Stimulated activated CD4-positive, alpha-beta T cell treated with anti-CD3 and anti-CD28 coated beads, Interleukin-15, amount 100 ng/mL, for 24 hours (primary cell): ENCODE measurements at regions not wholly inside any gene's neighbourhood (a gene's known extent, or its start where the extent isn't known, plus 50 kb on each side); places are given as distances from the start of the nearest gene placed in this dataset.

ENCODE experiments used
- DNase-seq: peaks from one replicate; pipeline ENCODE4 v3.0.0-alpha.2; 2020

- no peak for DNase-seq
Observed at GRCh38 chr2:120401275-120402066, 55.5 kb downstream of the INHBB start.

DNA sequence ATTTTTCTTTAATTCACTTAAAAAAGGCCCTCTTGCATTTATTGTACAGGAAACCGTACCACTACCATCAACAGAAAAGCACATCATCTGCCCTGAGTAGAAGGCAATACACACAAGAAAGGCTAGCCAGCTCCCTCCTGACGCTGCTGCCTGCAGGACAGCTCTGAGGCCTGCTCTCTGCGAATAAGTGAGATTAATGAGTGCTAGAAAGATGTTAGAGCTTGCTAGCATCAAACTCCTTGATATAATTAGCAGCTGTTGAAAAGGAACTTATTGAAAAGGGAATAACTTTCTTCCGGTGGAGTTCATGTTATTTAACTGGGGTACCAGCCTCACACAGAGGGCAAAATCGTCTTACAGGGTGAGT lies 56.1 kb downstream of the INHBB start:
- no peak for DNase-seq

- no peak for DNase-seq
Observed at GRCh38 chr2:120402508-120402907, 56.6 kb downstream of the INHBB start.

- DNase-seq: no peak
Observed at GRCh38 chr2:120403261-120403660, 57.3 kb downstream of the INHBB start.

DNA sequence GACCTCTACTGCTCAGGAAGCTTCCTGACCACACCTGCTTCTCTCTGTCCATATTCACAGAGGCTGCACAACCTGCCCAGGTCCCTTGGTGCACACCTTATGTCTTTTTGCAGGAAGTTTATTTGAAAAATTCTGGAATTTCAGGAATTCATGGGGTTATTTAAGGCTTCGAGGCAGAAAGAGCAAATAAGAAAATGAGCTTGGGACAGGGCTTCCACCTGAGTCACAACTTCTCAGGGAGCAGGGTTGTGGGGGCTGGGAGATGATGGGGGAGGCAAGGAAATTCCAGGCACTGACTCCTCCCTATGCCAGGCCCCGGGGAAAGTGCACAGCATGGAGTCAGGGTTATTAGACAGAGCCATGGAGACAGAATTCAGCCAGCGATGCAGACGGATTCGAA lies 57.7 kb downstream of the INHBB start:
- DNase-seq: no peak

GRCh38 chr2:120404274-120404673 lies 58.3 kb downstream of the INHBB start:
- no peak for DNase-seq

- DNase-seq: no peak
Observed at GRCh38 chr2:120404941-120405758, 59.2 kb downstream of the INHBB start.

DNA sequence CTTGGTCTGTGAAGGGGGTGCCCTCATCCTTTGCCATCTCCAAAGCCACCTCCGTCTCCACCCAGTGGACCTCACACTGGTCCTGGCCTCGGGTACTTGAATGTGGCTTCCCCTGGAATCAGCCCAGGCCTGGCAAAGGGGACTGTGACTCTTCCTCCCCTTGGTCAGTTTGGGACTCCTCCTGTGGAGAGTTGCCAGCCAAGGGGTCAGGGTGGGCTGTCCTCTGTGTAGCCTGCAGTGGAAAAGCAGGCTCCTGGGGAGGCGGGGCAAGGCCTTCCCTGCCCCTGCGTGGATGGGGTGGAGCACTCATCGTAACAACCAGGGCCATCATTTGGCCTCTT lies 59.8 kb downstream of the INHBB start:
- no peak for DNase-seq

GRCh38 chr2:120406566-120406965 lies 60.6 kb downstream of the INHBB start:
- no peak for DNase-seq

DNA sequence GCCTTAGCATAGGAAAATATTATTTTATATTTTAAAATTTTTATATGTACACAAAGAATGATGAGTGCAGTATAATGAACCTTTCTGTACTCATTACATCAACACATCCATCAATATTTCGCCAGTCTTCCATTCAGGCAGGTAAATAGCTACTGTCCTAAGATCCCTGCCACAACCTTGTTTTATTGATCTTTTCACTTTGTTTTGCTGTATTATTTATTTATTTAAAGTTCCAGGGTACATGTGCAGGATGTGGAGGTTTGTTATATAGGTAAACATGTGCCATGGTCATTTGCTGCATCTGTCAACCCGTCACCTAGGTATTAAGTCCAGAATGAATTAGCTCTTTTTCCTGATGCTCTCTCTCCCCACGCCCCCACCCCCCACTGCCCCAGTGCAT lies 64.6 kb downstream of the INHBB start:
- no peak for DNase-seq

- no peak for DNase-seq
Observed at GRCh38 chr2:120415060-120415459, 69.1 kb downstream of the INHBB start.

DNA sequence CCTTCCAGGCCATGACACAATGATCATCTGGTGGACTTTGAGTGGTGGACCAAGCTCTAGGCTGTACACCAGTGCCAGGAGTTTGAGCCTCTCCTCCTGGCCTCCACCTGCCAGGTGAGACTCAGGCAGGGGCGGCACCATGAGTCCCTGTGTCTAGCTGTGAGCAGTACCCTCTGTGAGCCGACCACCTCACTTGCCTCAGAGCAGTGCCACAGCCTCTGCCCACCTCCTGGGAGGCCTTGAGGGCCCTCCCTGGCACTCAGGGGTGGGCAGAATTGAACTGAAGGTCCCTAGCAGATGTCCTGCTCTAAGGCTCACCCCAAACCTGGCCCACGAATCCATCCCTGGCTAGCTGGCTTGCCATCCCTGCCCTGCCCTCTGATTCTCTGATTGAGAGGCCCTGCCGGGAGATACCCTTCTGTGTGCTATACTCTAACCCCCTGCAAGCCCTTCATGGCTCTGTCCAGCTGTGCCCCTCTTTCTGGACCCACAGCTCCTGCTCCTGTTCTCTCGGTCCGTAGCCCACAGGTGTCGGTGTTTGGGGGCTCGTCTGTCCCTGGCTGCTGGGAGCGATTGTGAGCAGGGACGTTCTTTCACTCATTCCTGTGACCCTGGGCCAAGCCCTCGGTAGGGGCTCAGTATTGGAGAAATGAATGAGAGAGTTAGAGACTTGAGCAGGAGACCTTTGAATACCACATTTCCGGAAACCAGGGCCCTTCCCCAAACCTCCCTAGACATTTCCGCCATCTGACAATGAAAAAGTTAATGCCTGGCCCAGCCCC lies 70.0 kb downstream of the INHBB start:
- DNase-seq: no peak

DNA sequence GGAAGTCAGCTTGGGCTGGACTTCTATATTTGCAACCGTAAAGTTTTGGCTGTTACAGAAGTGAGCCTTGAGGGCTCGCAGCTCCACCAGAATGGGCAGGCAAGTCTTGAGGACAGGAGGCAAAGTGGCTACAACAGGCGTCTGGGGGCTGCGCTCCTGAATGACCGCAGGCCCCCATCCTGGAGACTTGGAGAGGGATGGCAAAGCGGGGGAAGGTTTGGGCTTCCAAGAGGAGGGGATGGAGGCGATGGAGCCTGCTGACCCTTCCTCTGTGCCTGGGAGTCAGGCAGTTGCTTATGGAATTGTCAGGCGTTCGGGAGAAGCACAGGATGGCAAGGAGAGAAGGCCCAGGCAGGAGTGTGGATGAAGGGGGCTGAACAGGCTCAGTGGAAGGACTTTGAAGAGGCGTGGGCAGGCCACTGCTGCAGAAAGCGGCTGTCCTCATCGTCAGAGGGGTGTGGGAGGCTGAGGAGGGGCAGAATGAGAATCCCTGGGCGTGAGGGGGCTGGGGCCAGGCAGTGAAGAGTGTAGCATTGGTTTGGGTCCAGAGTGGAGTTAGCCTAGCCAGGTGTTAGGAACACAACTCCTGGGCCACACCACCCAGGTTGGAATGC lies 72.3 kb downstream of the INHBB start:
- DNase-seq: no peak

GRCh38 chr2:120419073-120419472 lies 73.1 kb downstream of the INHBB start:
- no peak for DNase-seq

DNA sequence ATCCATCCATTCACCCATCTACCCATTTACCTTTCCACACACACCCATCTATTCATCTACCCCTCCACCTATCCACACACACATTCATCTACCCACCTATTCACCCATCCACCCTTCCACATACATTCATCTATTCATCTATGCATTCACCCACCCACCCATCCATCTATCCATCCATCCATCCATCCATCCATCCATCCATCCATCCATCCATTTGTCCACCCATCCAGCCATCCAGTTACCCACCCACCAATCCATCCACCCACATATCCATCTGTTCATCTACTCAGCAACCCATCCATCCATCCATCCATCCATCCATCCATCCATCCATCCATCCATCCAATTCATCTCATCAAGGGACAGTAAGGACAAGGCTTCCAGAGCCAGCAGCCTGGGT lies 74.0 kb downstream of the INHBB start:
- no peak for DNase-seq

DNA sequence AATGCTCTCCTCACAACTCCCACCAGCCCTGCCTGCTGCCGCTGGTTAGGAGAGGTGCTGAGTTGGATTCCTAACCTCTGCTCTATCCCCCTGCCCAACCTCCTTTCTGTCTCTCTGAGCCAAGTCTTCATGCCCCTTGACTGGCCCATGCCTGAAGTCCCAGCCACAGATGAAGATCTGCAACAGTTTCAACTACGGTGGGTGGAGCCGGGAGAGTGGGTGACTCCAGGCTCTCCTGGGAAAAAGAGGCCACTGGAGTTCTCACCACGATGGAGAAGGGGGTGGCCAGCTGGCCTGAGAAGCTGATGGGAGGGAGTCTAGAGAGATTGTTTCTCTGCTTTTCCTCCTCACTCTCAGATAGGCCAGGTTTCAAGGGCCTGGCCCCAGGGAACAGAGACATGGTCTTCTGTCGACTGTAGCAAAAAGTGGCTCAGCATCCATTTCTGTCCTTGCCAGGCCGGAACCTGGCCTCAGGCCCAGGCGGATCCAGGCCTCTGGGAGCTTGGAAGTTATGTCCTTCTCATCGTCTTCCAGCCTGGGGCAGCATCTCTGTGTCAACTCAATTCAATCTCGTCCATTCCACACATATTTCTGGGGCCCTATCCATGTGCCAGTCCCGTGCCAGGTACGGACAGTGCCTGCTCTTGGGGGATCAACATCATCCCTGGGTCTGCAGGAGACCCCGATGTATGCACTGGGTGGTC lies 75.3 kb downstream of the INHBB start:
- DNase-seq: no peak

GRCh38 chr2:120421830-120422175 lies 75.9 kb downstream of the INHBB start:
- no peak for DNase-seq

DNA sequence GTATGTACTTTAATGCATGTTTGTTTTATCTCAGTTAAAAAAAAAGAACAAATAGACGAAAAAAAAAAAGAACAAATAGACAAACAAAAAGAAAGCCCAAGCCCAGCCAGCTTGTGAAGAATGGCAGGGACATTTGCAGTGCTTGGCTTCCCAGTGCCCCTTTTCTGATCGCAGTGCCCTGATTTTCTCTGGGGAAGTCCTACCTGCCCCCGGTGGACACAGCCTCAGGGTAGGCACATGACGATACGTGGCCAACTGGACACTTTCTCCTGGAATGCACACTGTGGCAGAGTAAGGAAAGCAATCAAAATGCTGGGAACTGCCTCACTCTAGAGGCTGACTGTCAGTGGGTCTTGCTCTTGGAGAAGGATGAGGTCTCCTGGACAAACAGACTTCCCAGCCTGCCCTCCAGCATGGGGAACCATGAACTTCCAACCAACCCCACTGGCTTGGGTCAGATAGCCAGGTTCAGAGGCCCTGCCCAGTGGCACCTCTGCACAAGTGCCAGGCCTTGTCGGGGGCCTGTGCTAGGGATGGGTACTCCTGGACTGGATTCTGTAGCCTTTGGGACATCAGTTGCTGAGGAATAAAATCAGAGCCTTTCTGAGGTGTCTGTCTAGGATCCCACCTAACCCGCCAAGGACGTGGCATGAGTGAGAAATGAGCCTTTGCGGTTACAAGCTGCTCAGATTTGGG lies 76.7 kb downstream of the INHBB start:
- no peak for DNase-seq

GRCh38 chr2:120423167-120423943 lies 77.4 kb downstream of the INHBB start:
- no peak for DNase-seq

GRCh38 chr2:120424274-120424796 lies 78.4 kb downstream of the INHBB start:
- no peak for DNase-seq

GRCh38 chr2:120425014-120425413 lies 79.1 kb downstream of the INHBB start:
- DNase-seq: no peak
